ENCODE measurements at regions not wholly inside any gene's neighbourhood (a gene's known extent, or its start where the extent isn't known, plus 50 kb on each side); places are given as distances from the start of the nearest gene placed in this dataset.

- Histone ChIP-seq H3K36me3 (ENCODE audit: insufficient read depth, low read length) (no peaks in the 10 kb centered on the region), H3K4me1 (ENCODE audit: insufficient read depth, low read length) (peaks cover 9% of the 10 kb centered on the region), H3K27me3 (ENCODE audit: insufficient read depth, low read length) (no peaks in the 10 kb centered on the region), H2AFZ (ENCODE audit: low read depth, low read length) (no peak overlapping the region), H3K4me3 (ENCODE audit: low read length) (no peak overlapping the region), H3K9me3 (ENCODE audit: low read length) (no peaks in the 10 kb centered on the region)
Measured at GRCh38 chr13:34040863-34041262, 222.9 kb downstream of the RFC3 start.

- Histone ChIP-seq H3K4me1 (ENCODE audit: insufficient read depth, low read length) (no peaks in the 10 kb centered on the region), H3K4me3 (ENCODE audit: low read length) (no peak overlapping the region), H3K27me3 (ENCODE audit: insufficient read depth, low read length) (no peaks in the 10 kb centered on the region), H3K9me3 (ENCODE audit: low read length) (no peaks in the 10 kb centered on the region), H2AFZ (ENCODE audit: low read depth, low read length) (no peak overlapping the region), H3K36me3 (ENCODE audit: insufficient read depth, low read length) (no peaks in the 10 kb centered on the region)
Measured at GRCh38 chr13:34044041-34044440, 226.1 kb downstream of the RFC3 start.

GRCh38 chr13:34044660-34045080 is 226.7 kb downstream of the RFC3 start:
- no peaks in the 10 kb centered on the region for H3K27me3 ChIP-seq (ENCODE audit: insufficient read depth, low read length)
- H3K4me3 ChIP-seq (ENCODE audit: low read length), result no peak overlapping the region
- no peaks in the 10 kb centered on the region for H3K36me3 ChIP-seq (ENCODE audit: insufficient read depth, low read length)
- no peak overlapping the region for H2AFZ ChIP-seq (ENCODE audit: low read depth, low read length)
- H3K4me1 ChIP-seq (ENCODE audit: insufficient read depth, low read length), result no peaks in the 10 kb centered on the region
- no peaks in the 10 kb centered on the region for H3K9me3 ChIP-seq (ENCODE audit: low read length)

GRCh38 chr13:34046457-34046856 is 228.5 kb downstream of the RFC3 start:
- no peak overlapping the region for H2AFZ ChIP-seq (ENCODE audit: low read depth, low read length)
- H3K4me3 ChIP-seq (ENCODE audit: low read length), result no peak overlapping the region
- no peaks in the 10 kb centered on the region for H3K27me3 ChIP-seq (ENCODE audit: insufficient read depth, low read length)
- no peaks in the 10 kb centered on the region for H3K4me1 ChIP-seq (ENCODE audit: insufficient read depth, low read length)
- H3K9me3 ChIP-seq (ENCODE audit: low read length), result no peaks in the 10 kb centered on the region
- no peaks in the 10 kb centered on the region for H3K36me3 ChIP-seq (ENCODE audit: insufficient read depth, low read length)

GRCh38 chr13:34048652-34049051 is 230.7 kb downstream of the RFC3 start:
- Histone ChIP-seq H3K27me3 (ENCODE audit: insufficient read depth, low read length) (no peaks in the 10 kb centered on the region), H2AFZ (ENCODE audit: low read depth, low read length) (no peak overlapping the region), H3K4me1 (ENCODE audit: insufficient read depth, low read length) (no peaks in the 10 kb centered on the region), H3K9me3 (ENCODE audit: low read length) (no peaks in the 10 kb centered on the region), H3K4me3 (ENCODE audit: low read length) (no peak overlapping the region), H3K36me3 (ENCODE audit: insufficient read depth, low read length) (no peaks in the 10 kb centered on the region)

- no peaks in the 10 kb centered on the region for H3K36me3 ChIP-seq (ENCODE audit: insufficient read depth, low read length)
Measured at GRCh38 chr13:34056733-34057258, 238.8 kb downstream of the RFC3 start.

GRCh38 chr13:34064456-34065205 is 246.7 kb downstream of the RFC3 start:
- Histone ChIP-seq H3K27me3 (ENCODE audit: insufficient read depth, low read length) (no peaks in the 10 kb centered on the region), H3K9me3 (ENCODE audit: low read length) (no peaks in the 10 kb centered on the region), H3K4me1 (ENCODE audit: insufficient read depth, low read length) (peaks cover 11% of the 10 kb centered on the region), H3K36me3 (ENCODE audit: insufficient read depth, low read length) (no peaks in the 10 kb centered on the region), H2AFZ (ENCODE audit: low read depth, low read length) (no peak overlapping the region), H3K4me3 (ENCODE audit: low read length) (no peak overlapping the region)

More at GRCh38 chr13:34056733-34057258, 238.8 kb downstream of the RFC3 start:
- Histone ChIP-seq H3K4me1 (ENCODE audit: insufficient read depth, low read length) (peaks cover 5% of the 10 kb centered on the region), H3K27me3 (ENCODE audit: insufficient read depth, low read length) (no peaks in the 10 kb centered on the region), H3K4me3 (ENCODE audit: low read length) (no peak overlapping the region), H2AFZ (ENCODE audit: low read depth, low read length) (no peak overlapping the region), H3K9me3 (ENCODE audit: low read length) (no peaks in the 10 kb centered on the region)

DNA sequence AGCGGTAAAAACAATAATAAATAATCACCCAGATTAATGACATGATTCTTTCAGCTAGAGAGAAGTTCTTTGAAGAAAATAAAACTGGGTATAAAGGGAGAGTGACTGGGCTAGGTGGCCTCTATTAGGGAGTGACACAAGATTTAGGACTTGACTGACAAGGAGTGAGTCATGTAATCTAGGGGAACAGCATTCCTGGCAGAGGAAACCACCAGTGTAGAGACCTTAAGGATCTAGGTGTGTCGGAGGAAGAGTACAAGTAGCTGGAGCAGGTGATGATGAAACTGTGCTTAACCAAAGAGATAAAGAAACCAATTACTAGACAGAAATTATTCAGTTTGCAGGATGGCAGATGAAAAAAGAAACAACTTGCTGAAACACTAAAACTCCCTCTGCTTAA is 248.0 kb downstream of the RFC3 start:
- Histone ChIP-seq H3K36me3 (ENCODE audit: insufficient read depth, low read length) (no peaks in the 10 kb centered on the region), H3K9me3 (ENCODE audit: low read length) (no peaks in the 10 kb centered on the region), H2AFZ (ENCODE audit: low read depth, low read length) (no peak overlapping the region), H3K4me3 (ENCODE audit: low read length) (no peak overlapping the region), H3K4me1 (ENCODE audit: insufficient read depth, low read length) (peaks cover 11% of the 10 kb centered on the region), H3K27me3 (ENCODE audit: insufficient read depth, low read length) (no peaks in the 10 kb centered on the region)

GRCh38 chr13:34066344-34066743 is 248.4 kb downstream of the RFC3 start:
- Histone ChIP-seq H3K36me3 (ENCODE audit: insufficient read depth, low read length) (no peaks in the 10 kb centered on the region), H3K4me3 (ENCODE audit: low read length) (no peak overlapping the region), H2AFZ (ENCODE audit: low read depth, low read length) (no peak overlapping the region), H3K9me3 (ENCODE audit: low read length) (no peaks in the 10 kb centered on the region), H3K27me3 (ENCODE audit: insufficient read depth, low read length) (no peaks in the 10 kb centered on the region), H3K4me1 (ENCODE audit: insufficient read depth, low read length) (peaks cover 11% of the 10 kb centered on the region)

GRCh38 chr13:34070006-34070405 is 252.1 kb downstream of the RFC3 start:
- no peak overlapping the region for H2AFZ ChIP-seq (ENCODE audit: low read depth, low read length)
- H3K4me3 ChIP-seq (ENCODE audit: low read length), result no peak overlapping the region
- H3K27me3 ChIP-seq (ENCODE audit: insufficient read depth, low read length), result no peaks in the 10 kb centered on the region
- H3K4me1 ChIP-seq (ENCODE audit: insufficient read depth, low read length), result peaks cover 8% of the 10 kb centered on the region
- H3K36me3 ChIP-seq (ENCODE audit: insufficient read depth, low read length), result no peaks in the 10 kb centered on the region
- H3K9me3 ChIP-seq (ENCODE audit: low read length), result no peaks in the 10 kb centered on the region

DNA sequence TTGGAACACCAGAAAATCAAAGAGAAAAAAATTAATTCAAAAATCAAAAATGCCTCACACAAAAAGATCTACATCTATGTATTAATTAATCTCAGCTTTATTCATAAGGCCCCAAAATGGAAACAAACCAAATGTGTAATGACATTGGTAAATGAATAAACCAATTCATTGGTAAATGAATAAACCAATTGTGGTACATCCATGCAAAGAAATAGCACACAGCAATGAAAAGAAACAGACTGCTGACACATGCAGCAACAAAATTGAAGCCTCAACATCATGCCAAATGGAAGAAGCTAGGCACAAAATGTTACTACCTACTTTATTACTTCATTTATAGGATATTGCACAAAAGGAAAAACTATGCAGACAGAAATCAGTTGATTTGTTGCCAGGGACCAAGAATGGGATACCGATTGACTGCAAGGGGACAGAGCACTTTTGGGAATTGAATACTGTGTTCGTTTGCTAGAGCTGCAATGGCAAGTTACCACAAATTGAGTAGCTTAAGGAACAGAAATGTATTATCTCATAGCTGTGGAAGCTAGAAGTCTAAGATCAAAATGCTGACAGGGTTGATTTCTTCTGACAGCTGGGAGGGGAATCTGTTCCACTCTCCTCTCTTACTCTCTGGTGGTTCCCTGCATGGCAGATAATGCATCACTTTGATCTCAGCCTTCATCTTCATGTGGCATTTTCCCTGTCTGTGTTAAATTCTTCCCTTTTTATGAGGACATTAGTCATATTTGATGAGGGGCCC is 252.8 kb downstream of the RFC3 start:
- H3K9me3 ChIP-seq (ENCODE audit: low read length), result no peaks in the 10 kb centered on the region
- H3K36me3 ChIP-seq (ENCODE audit: insufficient read depth, low read length), result no peaks in the 10 kb centered on the region
- no peak overlapping the region for H3K4me3 ChIP-seq (ENCODE audit: low read length)
- H3K27me3 ChIP-seq (ENCODE audit: insufficient read depth, low read length), result no peaks in the 10 kb centered on the region
- no peak overlapping the region for H2AFZ ChIP-seq (ENCODE audit: low read depth, low read length)
- H3K4me1 ChIP-seq (ENCODE audit: insufficient read depth, low read length), result peaks cover 7% of the 10 kb centered on the region

DNA sequence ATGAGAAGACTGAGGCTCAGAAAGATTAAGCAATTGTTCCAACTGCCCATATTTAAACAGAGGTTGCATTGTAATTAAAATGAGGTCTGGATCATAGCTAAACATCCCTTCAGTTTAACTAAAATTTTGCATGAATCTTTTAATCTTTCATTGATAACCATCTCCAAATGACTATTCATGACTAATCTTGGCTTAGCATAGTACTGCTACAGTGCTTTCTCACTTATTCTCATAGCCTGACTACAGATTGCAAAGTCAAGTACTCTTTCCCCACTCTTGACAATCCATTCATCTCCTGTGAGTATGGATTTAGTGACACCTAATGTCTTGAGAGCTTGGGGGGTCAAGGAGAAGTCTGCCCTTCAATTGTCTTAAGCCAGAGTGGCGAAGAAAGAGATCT is 258.4 kb downstream of the RFC3 start:
- Histone ChIP-seq H3K36me3 (ENCODE audit: insufficient read depth, low read length) (no peaks in the 10 kb centered on the region), H3K4me3 (ENCODE audit: low read length) (no peak overlapping the region), H3K9me3 (ENCODE audit: low read length) (no peaks in the 10 kb centered on the region), H3K4me1 (ENCODE audit: insufficient read depth, low read length) (no peaks in the 10 kb centered on the region), H3K27me3 (ENCODE audit: insufficient read depth, low read length) (no peaks in the 10 kb centered on the region), H2AFZ (ENCODE audit: low read depth, low read length) (no peak overlapping the region)

DNA sequence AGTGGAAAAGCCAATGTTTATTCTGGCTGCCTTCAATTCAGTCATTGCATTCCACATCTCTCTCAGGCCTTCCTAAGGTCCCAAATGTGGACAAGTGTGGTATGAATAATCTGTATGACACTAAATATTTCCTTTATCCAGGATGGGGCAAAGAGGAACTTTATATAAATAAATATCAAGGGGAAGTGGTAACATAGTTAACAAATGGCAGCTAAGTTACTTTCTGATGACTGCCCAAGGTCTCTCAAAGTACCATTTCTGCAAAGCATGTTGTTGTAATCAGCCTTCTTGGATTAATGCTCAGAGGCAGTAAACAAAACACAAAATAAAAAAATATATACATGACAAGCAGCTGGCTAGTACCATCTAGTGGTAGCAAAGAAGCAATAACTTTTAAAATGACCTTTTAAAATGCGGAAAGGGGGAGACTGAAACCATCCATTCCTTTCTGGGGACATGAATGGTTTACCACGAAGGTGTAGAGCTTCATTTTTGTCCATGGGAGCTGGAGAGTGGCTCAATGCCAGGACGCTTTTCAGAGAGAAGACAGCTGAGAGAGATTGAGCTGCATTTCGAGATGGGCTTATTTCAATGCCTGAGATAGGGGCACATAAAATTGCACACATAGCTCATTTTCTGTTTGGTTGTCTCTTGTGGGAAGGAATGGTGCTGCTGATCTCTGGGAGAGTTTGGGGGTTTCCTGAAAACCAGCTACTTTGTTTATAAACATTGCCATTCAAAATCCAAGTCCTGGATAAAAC is 259.2 kb downstream of the RFC3 start:
- no peaks in the 10 kb centered on the region for H3K36me3 ChIP-seq (ENCODE audit: insufficient read depth, low read length)
- H3K4me3 ChIP-seq (ENCODE audit: low read length), result no peak overlapping the region
- no peaks in the 10 kb centered on the region for H3K4me1 ChIP-seq (ENCODE audit: insufficient read depth, low read length)
- no peaks in the 10 kb centered on the region for H3K9me3 ChIP-seq (ENCODE audit: low read length)
- no peak overlapping the region for H2AFZ ChIP-seq (ENCODE audit: low read depth, low read length)
- H3K27me3 ChIP-seq (ENCODE audit: insufficient read depth, low read length), result no peaks in the 10 kb centered on the region

Measured in neuron (in vitro differentiated cells).